Large intestine (tissue), 3 donors: ENCODE measurements at regions not wholly inside any gene's neighbourhood (a gene's known extent, or its start where the extent isn't known, plus 50 kb on each side); places are given as distances from the start of the nearest gene placed in this dataset.

Source experiments
- DNase-seq, 2 donors: peaks; one replicate each; pipeline versions ENCODE4 v3.0.0 to v3.0.0-alpha.2; 2013
- H3K27ac ChIP-seq: one replicate; pipeline ENCODE4 v1.5.1; 2013; ENCODE audit warnings: low read length
- H3K27me3 ChIP-seq: 2 replicates; pipeline ENCODE4 v1.6.1; 2013; ENCODE audit warnings: low read length; ENCODE audit not compliant: control insufficient read depth, insufficient read depth
- H3K36me3 ChIP-seq: 2 replicates; pipeline ENCODE4 v1.6.1; 2013; ENCODE audit warnings: low read length; ENCODE audit not compliant: control insufficient read depth, insufficient read depth
- H3K4me1 ChIP-seq: one replicate; pipeline ENCODE4 v1.6.1; 2013; ENCODE audit warnings: low read length; ENCODE audit not compliant: control insufficient read depth, insufficient read depth
- H3K4me3 ChIP-seq: one replicate; pipeline ENCODE4 v1.5.1; 2013; ENCODE audit warnings: low read length
- H3K9me3 ChIP-seq: one replicate; pipeline ENCODE4 v1.6.1; 2013; ENCODE audit warnings: mild to moderate bottlenecking, low read depth, low read length, moderate library complexity; ENCODE audit not compliant: control insufficient read depth
- WGBS: methylation state at CpG from one replicate; pipeline ENCODE4 v1.1.5; 2013; ENCODE audit warnings: low lambda C conversion rate; ENCODE audit not compliant: insufficient coverage; 5-methylcytosine and 5-hydroxymethylcytosine counted together

- Histone ChIP-seq H3K27me3 (no peaks in the 10 kb centered on the region), H3K36me3 (no peaks in the 10 kb centered on the region), H3K9me3 (no peaks in the 10 kb centered on the region), H3K4me3 (no peak overlapping the region), H3K27ac (no peak overlapping the region), H3K4me1 (no peaks in the 10 kb centered on the region)
- no peak for DNase-seq
- no CpG with 5 or more reads among the region's 3 CpGs for WGBS
Measured at GRCh38 chr18:38284972-38285371, 719.4 kb upstream of the CELF4 start.

GRCh38 chr18:38263066-38263465, 697.5 kb upstream of the CELF4 start:
- Histone ChIP-seq H3K27ac (no peak overlapping the region), H3K27me3 (no peaks in the 10 kb centered on the region), H3K4me3 (no peak overlapping the region), H3K4me1 (no peaks in the 10 kb centered on the region), H3K9me3 (no peaks in the 10 kb centered on the region), H3K36me3 (no peaks in the 10 kb centered on the region)
- no peak for DNase-seq
- 100% methylated on average over 1 of the region's 2 CpGs for WGBS

GRCh38 chr18:38262661-38263060, 697.1 kb upstream of the CELF4 start:
- Histone ChIP-seq H3K9me3 (no peaks in the 10 kb centered on the region), H3K27ac (no peak overlapping the region), H3K36me3 (no peaks in the 10 kb centered on the region), H3K4me1 (no peaks in the 10 kb centered on the region), H3K4me3 (no peak overlapping the region), H3K27me3 (no peaks in the 10 kb centered on the region)
- DNase-seq: no peak

- no peak for DNase-seq
- Histone ChIP-seq H3K36me3 (no peaks in the 10 kb centered on the region), H3K9me3 (no peaks in the 10 kb centered on the region), H3K27me3 (no peaks in the 10 kb centered on the region), H3K4me1 (no peaks in the 10 kb centered on the region), H3K27ac (no peak overlapping the region), H3K4me3 (no peak overlapping the region)
- no CpG with 5 or more reads among the region's 4 CpGs for WGBS
Measured at GRCh38 chr18:38257661-38258060, 692.1 kb upstream of the CELF4 start.

- Histone ChIP-seq H3K4me1 (no peaks in the 10 kb centered on the region), H3K27me3 (no peaks in the 10 kb centered on the region), H3K4me3 (no peak overlapping the region), H3K9me3 (no peaks in the 10 kb centered on the region), H3K36me3 (no peaks in the 10 kb centered on the region), H3K27ac (no peak overlapping the region)
- WGBS: no CpG with 5 or more reads among the region's 2 CpGs
- DNase-seq: no peak
Measured at GRCh38 chr18:38256366-38256765, 690.8 kb upstream of the CELF4 start.

- Histone ChIP-seq H3K4me3 (no peak overlapping the region), H3K27ac (no peak overlapping the region), H3K36me3 (no peaks in the 10 kb centered on the region), H3K9me3 (no peaks in the 10 kb centered on the region), H3K4me1 (no peaks in the 10 kb centered on the region), H3K27me3 (no peaks in the 10 kb centered on the region)
- no peak for DNase-seq
- 33% methylated on average over 2 of the region's 5 CpGs for WGBS
Measured at GRCh38 chr18:38250971-38251370, 685.4 kb upstream of the CELF4 start.

GRCh38 chr18:38244480-38244879, 678.9 kb upstream of the CELF4 start:
- H3K27ac ChIP-seq: no peak overlapping the region
- no peaks in the 10 kb centered on the region for H3K4me1 ChIP-seq
- 60% methylated on average over 1 of the region's 3 CpGs for WGBS
- no peak overlapping the region for H3K4me3 ChIP-seq
- DNase-seq: no peak
- no peaks in the 10 kb centered on the region for H3K27me3 ChIP-seq
- no peaks in the 10 kb centered on the region for H3K9me3 ChIP-seq
- no peaks in the 10 kb centered on the region for H3K36me3 ChIP-seq

GRCh38 chr18:38243291-38243690, 677.7 kb upstream of the CELF4 start:
- Histone ChIP-seq H3K27ac (no peak overlapping the region), H3K27me3 (no peaks in the 10 kb centered on the region), H3K4me1 (no peaks in the 10 kb centered on the region), H3K9me3 (no peaks in the 10 kb centered on the region), H3K4me3 (no peak overlapping the region), H3K36me3 (no peaks in the 10 kb centered on the region)
- no CpG with 5 or more reads among the region's 2 CpGs for WGBS
- DNase-seq: no peak

GRCh38 chr18:38241736-38242135, 676.1 kb upstream of the CELF4 start:
- no peaks in the 10 kb centered on the region for H3K9me3 ChIP-seq
- H3K27ac ChIP-seq: no peak overlapping the region
- DNase-seq: no peak
- H3K4me3 ChIP-seq: no peak overlapping the region
- H3K27me3 ChIP-seq: no peaks in the 10 kb centered on the region
- H3K4me1 ChIP-seq: no peaks in the 10 kb centered on the region
- no peaks in the 10 kb centered on the region for H3K36me3 ChIP-seq
- no CpG with 5 or more reads among the region's 2 CpGs for WGBS

GRCh38 chr18:38241216-38241615, 675.6 kb upstream of the CELF4 start:
- no CpG with 5 or more reads among the region's 6 CpGs for WGBS
- H3K9me3 ChIP-seq: no peaks in the 10 kb centered on the region
- H3K4me1 ChIP-seq: no peaks in the 10 kb centered on the region
- H3K4me3 ChIP-seq: no peak overlapping the region
- DNase-seq: no peak
- no peaks in the 10 kb centered on the region for H3K36me3 ChIP-seq
- H3K27me3 ChIP-seq: no peaks in the 10 kb centered on the region
- H3K27ac ChIP-seq: no peak overlapping the region

GRCh38 chr18:38239606-38240005, 674.0 kb upstream of the CELF4 start:
- no peaks in the 10 kb centered on the region for H3K9me3 ChIP-seq
- no peak overlapping the region for H3K4me3 ChIP-seq
- DNase-seq: no peak
- H3K27me3 ChIP-seq: no peaks in the 10 kb centered on the region
- H3K36me3 ChIP-seq: no peaks in the 10 kb centered on the region
- H3K4me1 ChIP-seq: no peaks in the 10 kb centered on the region
- WGBS: 59% methylated on average over 4 of the region's 5 CpGs
- H3K27ac ChIP-seq: no peak overlapping the region
